ENCODE measurements at regions not wholly inside any gene's neighbourhood (a gene's known extent, or its start where the extent isn't known, plus 50 kb on each side); places are given as distances from the start of the nearest gene placed in this dataset.

DNA sequence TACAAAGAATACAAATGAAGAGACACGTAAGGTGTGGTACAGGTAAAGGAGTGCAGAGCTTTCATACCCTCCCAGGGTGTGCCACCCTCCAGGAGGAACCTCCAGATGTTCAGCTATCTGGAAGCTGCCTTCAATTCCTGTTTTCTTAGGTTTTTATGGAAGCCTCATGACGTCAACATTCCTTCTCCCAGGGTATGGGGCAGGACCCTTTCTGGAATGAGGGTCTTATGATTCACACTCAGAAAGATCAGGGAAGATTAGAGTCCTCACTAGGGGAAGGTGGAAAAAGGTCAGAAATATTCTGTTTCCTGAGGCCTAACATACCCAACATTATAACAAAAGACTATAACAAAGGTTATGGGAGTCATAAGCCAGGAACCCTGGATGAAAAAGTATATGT lies 99.8 kb upstream of the PLCL2 start:
- TF ChIP-seq, protein P1, sequence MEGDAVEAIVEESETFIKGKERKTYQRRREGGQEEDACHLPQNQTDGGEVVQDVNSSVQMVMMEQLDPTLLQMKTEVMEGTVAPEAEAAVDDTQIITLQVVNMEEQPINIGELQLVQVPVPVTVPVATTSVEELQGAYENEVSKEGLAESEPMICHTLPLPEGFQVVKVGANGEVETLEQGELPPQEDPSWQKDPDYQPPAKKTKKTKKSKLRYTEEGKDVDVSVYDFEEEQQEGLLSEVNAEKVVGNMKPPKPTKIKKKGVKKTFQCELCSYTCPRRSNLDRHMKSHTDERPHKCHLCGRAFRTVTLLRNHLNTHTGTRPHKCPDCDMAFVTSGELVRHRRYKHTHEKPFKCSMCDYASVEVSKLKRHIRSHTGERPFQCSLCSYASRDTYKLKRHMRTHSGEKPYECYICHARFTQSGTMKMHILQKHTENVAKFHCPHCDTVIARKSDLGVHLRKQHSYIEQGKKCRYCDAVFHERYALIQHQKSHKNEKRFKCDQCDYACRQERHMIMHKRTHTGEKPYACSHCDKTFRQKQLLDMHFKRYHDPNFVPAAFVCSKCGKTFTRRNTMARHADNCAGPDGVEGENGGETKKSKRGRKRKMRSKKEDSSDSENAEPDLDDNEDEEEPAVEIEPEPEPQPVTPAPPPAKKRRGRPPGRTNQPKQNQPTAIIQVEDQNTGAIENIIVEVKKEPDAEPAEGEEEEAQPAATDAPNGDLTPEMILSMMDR (IDR thresholded peaks at IDR 0.05; ENCODE audit: low read length, missing control alignments), result no peak
- H3K4me3 ChIP-seq (replicated peaks; ENCODE audit: low read depth, low read length), result no peak overlapping the region
- DNase-seq (ENCODE audit: low read depth), result no peak

DNA sequence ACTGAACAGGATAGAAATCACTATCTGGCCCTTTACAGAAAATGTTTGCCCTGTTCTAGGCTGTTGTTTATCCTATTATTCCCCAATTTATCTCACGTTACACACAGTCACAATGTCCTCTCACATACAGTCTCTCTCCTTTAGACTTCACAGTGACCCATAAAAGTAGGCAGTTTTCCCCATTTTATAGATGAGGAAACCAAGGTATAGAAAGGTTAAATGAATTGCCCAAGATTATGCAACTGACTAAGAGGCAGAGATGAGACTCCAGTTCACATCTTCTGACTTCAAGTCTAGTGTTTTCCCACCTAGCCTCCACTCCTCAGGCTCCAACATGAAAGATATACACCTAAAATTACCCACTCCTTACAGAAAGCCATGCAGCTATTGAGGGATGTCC lies 99.3 kb upstream of the PLCL2 start:
- TF ChIP-seq, protein P1 (IDR thresholded peaks at IDR 0.05; ENCODE audit: low read length, missing control alignments), result no peak
- H3K4me3 ChIP-seq (replicated peaks; ENCODE audit: low read depth, low read length), result no peak overlapping the region
- no peak for DNase-seq (ENCODE audit: low read depth)

DNA sequence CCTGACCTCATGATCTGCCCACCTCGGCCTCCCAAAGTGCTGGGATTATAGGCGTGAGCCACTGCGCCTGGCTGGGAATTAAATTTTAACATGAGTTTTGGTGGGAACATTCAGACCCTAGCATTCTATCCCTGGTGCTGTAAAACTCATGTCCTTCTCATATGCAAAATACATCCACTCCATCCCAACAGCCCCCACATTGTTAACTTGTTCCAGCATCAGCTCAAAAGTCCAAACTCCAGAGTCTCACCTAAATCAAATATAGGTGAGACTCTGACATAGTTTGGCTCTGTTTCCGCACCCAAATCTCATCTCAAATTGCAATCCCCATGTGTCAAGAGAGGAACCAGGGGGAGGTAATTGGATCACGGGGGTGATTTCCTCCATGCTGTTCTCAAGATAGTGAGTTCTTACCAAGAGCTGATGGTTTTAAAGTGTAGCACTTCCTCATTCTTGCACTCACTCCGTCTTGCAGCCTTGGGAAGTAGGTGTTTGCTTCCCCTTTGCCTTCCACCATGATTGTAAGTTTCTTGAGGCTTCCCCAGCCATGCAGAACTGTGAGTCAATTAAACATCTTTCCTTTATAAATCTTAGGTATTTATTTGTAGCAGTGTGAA lies 96.2 kb upstream of the PLCL2 start:
- no peak for DNase-seq (ENCODE audit: low read depth)
- TF ChIP-seq, protein P1 (IDR thresholded peaks at IDR 0.05; ENCODE audit: low read length, missing control alignments), result no peak
- H3K4me3 ChIP-seq (replicated peaks; ENCODE audit: low read depth, low read length), result no peak overlapping the region

GRCh38 chr3:16789344-16790120 lies 95.2 kb upstream of the PLCL2 start:
- H3K4me3 ChIP-seq (replicated peaks; ENCODE audit: low read depth, low read length), result no peak overlapping the region
- no peak for DNase-seq (ENCODE audit: low read depth)
- TF ChIP-seq, protein P1 (IDR thresholded peaks at IDR 0.05; ENCODE audit: low read length, missing control alignments), result no peak

- DNase-seq (ENCODE audit: low read depth), result no peak
- no peak overlapping the region for H3K4me3 ChIP-seq (replicated peaks; ENCODE audit: low read depth, low read length)
- TF ChIP-seq, protein P1 (IDR thresholded peaks at IDR 0.05; ENCODE audit: low read length, missing control alignments), result no peak
Measured at GRCh38 chr3:16790432-16791400, 94.0 kb upstream of the PLCL2 start.

DNA sequence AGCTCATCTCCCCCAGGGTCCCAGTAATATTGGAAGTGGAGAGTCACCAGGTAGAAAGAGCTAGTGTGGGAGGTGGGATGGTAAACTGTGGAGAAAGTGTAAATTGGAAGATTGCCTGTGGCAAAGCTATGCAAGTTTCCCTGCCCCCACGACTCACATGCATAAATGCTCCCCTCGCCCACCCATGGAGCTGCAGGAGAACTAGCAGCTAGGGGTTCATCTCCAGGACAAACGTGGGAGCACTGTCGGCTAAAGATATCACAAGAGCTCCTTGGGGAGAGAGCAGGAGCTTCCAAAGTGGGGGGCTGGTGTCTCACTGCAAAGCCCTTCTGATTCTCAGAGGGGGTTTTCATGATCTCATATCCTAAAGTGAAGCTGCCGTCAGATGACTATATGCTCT lies 91.4 kb upstream of the PLCL2 start:
- no peak for DNase-seq (ENCODE audit: low read depth)
- no peak overlapping the region for H3K4me3 ChIP-seq (replicated peaks; ENCODE audit: low read depth, low read length)
- TF ChIP-seq, protein P1 (IDR thresholded peaks at IDR 0.05; ENCODE audit: low read length, missing control alignments), result no peak
